ENCODE measurements at regions not wholly inside any gene's neighbourhood (a gene's known extent, or its start where the extent isn't known, plus 50 kb on each side); places are given as distances from the start of the nearest gene placed in this dataset.
A peak's percentile ranks its signal among the peaks of the same experiment; 100 is the strongest.

DNA sequence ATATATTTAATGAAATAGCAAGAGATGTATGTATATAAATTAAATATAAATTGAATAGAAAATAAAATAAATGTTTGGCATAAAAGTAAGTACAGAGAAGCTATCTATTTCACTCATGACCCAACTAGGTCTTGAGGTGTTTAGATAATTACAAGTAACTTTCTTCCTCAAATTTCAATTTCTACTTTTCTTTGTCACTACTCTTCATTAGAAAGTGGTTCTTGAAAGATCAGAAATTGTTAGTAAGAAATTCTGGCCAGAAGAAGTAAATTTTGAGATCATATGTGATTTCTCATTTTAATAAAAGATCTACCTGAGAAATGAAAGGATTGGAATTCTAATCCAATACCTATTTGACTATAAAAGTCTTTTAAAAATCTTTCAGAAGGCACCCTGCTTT lies 126.9 kb downstream of the BTC start:
- ChIA-PET POLR2A (no interaction called here), CTCF (interaction anchor here (1.1 to 1.9 kb wide), 4 partner anchors 10 to 439 kb away, joined by 3 to 10 read pairs (median 5); no protein-coding TSS in a partner anchor)
- no peak overlapping the region for H3K27ac Mint-ChIP-seq
- no peaks in the 10 kb centered on the region for H3K36me3 Mint-ChIP-seq (ENCODE audit: low read depth)
- no peak for DNase-seq
- no peaks in the 10 kb centered on the region for H3K9me3 Mint-ChIP-seq (ENCODE audit: low read depth)
- intact Hi-C loops (cut with DNase I, micrococcal nuclease): no loop called here
- ATAC-seq: no peak
- peaks cover 7% of the 10 kb centered on the region for H3K27me3 Mint-ChIP-seq
- no peak overlapping the region for H3K4me3 Mint-ChIP-seq
- H3K4me1 Mint-ChIP-seq: peaks cover 2% of the 10 kb centered on the region

DNA sequence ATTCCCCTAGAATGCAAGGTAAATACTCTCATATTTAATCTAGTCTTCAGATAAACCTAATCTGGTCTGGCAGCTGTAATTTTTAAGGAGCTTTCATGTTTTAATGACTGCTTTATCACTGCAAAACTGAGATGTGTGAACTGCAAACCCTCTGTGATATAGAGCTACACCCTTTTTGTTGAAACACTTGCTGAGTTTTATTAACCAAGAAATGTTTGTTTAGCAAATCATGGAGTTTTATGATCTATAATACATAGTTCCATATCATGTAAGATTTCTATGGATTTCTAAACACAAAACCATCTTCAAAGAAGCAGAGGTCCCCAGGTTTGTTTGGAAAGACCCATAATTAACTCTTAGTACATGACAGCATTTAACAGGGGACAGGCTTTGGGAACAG lies 126.4 kb downstream of the BTC start:
- CTCF ChIA-PET: interaction anchor here (1.2 to 1.9 kb wide), 3 partner anchors 10 to 348 kb away, joined by 5 to 10 read pairs (median 5); no protein-coding TSS in a partner anchor
- POLR2A ChIA-PET: no interaction called here
- peaks cover 10% of the 10 kb centered on the region for H3K27me3 Mint-ChIP-seq
- intact Hi-C loops (cut with DNase I, micrococcal nuclease): no loop called here
- no peak for ATAC-seq
- no peaks in the 10 kb centered on the region for H3K9me3 Mint-ChIP-seq (ENCODE audit: low read depth)
- H3K4me1 Mint-ChIP-seq: peaks cover 2% of the 10 kb centered on the region
- no peak overlapping the region for H3K4me3 Mint-ChIP-seq
- DNase-seq: no peak
- H3K27ac Mint-ChIP-seq: no peak overlapping the region
- no peaks in the 10 kb centered on the region for H3K36me3 Mint-ChIP-seq (ENCODE audit: low read depth)

DNA sequence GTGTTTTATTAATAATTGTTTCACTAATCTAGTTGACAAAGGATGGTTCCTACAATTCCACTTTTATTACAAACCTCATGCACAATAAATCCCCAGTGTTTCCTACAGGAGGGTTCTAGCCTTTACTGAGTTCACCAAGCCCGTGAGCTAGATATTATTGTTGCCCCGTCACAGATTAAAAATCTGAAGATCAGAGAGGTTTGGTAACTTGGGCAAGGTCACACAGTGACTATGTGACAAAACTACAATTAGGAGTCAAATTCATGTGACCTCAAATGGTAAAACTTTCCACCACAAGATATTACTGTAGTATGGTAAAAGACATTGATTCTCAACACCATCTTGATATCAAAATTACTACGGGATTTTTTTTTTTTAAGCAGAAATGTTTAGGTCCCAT lies 124.6 kb downstream of the BTC start:
- DNase-seq (no peak), ATAC-seq (no peak)
- H3K27ac Mint-ChIP-seq: no peak overlapping the region
- no peaks in the 10 kb centered on the region for H3K9me3 Mint-ChIP-seq (ENCODE audit: low read depth)
- intact Hi-C loops (cut with DNase I, micrococcal nuclease): loop anchor here (5.0 to 10.0 kb wide), 2 partner anchors 47 to 485 kb away; no protein-coding TSS in a partner anchor
- POLR2A ChIA-PET: no interaction called here
- CTCF ChIA-PET: interaction anchor here (0.6 to 3.4 kb wide), 7 partner anchors 72 to 409 kb away, joined by 3 to 21 read pairs (median 4); no protein-coding TSS in a partner anchor
- H3K4me3 Mint-ChIP-seq: no peak overlapping the region
- no peaks in the 10 kb centered on the region for H3K4me1 Mint-ChIP-seq
- H3K27me3 Mint-ChIP-seq: peaks cover 5% of the 10 kb centered on the region
- H3K36me3 Mint-ChIP-seq (ENCODE audit: low read depth): no peaks in the 10 kb centered on the region

DNA sequence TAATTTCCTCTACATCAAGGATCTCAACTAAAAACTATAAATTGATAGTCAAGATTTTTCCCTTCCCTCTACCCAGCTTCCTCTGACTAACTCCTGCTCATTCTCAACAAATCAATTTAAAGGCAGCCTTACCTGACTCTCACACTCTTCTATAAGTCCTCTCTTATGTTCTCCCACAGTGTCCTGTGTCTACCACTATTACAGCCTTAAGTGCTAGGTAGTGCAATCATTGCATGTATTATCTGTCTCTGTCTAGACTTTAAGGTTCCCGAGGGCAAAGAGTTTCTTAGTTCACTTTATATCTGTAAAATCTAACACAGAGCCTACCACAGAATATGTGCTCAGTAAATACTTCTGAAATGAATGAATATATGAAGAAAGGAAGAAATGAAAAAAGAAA lies 123.7 kb downstream of the BTC start:
- H3K27ac Mint-ChIP-seq: no peak overlapping the region
- peaks cover 2% of the 10 kb centered on the region for H3K4me1 Mint-ChIP-seq
- ChIA-PET CTCF (interaction anchor here (0.8 to 3.4 kb wide), 14 partner anchors 8 to 442 kb away, joined by 3 to 21 read pairs (median 4); partner anchors contain the start of gene AREG), POLR2A (no interaction called here)
- H3K4me3 Mint-ChIP-seq: no peak overlapping the region
- DNase-seq: no peak
- no peak for ATAC-seq
- no peaks in the 10 kb centered on the region for H3K9me3 Mint-ChIP-seq (ENCODE audit: low read depth)
- peaks cover 5% of the 10 kb centered on the region for H3K27me3 Mint-ChIP-seq
- no peaks in the 10 kb centered on the region for H3K36me3 Mint-ChIP-seq (ENCODE audit: low read depth)
- intact Hi-C loops (cut with DNase I, micrococcal nuclease): loop anchor here (5.0 to 10.0 kb wide), 2 partner anchors 48 to 486 kb away; no protein-coding TSS in a partner anchor

DNA sequence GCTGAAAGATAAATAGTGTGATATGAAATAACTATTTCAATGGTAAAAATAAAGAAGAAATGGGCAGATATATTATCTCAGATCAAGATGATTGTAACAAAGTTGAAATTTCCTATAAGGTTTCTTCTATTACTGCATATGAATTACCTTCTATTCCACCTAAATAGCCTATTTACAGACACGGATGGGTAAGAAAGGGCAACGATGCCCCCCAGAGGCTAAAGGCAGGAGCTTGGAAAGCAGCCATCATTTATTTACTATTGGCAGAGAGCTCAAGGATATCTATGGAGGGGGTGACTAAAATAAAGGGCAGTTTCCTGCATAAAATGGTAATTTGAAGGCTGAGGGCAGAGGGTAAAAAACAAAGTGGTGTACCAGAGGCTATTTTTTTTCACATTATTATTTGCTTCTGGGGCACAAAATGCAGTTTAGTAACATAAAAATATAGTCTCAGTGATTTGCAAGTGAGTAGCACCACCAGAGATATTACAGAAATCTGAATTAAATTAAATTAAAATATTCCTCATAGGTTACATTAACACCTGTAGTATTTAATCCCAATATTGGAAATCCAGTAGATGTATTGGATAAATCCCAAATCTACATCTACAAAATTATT lies 123.1 kb downstream of the BTC start:
- DNase-seq (peak; percentile 76), ATAC-seq (peak; percentile 57)
- H3K4me1 Mint-ChIP-seq: peaks cover 2% of the 10 kb centered on the region
- no peak overlapping the region for H3K4me3 Mint-ChIP-seq
- no peak overlapping the region for H3K27ac Mint-ChIP-seq
- no peaks in the 10 kb centered on the region for H3K9me3 Mint-ChIP-seq (ENCODE audit: low read depth)
- CTCF ChIA-PET: interaction anchor here (0.6 to 3.4 kb wide), 18 partner anchors 8 to 443 kb away, joined by 3 to 21 read pairs (median 3); partner anchors contain the start of gene AREG
- POLR2A ChIA-PET: no interaction called here
- no peaks in the 10 kb centered on the region for H3K36me3 Mint-ChIP-seq (ENCODE audit: low read depth)
- peaks cover 5% of the 10 kb centered on the region for H3K27me3 Mint-ChIP-seq
- intact Hi-C loops (cut with DNase I, micrococcal nuclease): loop anchor here (1.0 to 10.0 kb wide), 7 partner anchors 49 to 486 kb away; no protein-coding TSS in a partner anchor

DNA sequence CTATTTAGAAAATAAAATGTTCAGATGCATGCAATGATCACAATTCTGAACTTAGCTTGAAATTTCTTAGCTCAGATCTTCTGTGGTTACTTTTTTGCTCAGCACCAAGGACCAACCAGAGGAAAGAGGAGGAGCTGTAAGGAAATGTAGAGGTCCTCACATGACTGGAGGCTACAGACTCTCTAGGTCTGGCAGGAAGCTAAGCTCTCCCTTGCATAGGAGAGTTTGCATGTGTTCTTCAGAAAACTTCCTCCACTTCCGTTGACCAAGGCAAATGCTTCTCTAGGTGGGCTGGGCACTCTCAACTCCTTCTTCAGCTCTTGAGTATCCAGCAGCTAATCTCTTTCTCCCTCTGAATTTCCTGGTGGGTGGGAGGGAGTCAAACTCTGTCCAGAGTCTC lies 119.6 kb downstream of the BTC start:
- no peak overlapping the region for H3K27ac Mint-ChIP-seq
- CTCF ChIA-PET: interaction anchor here (0.7 to 5.1 kb wide), 13 partner anchors 9 to 531 kb away, joined by 3 to 49 read pairs (median 4); partner anchors contain the start of gene EPGN
- H3K9me3 Mint-ChIP-seq (ENCODE audit: low read depth): no peaks in the 10 kb centered on the region
- DNase-seq (no peak), ATAC-seq (no peak)
- intact Hi-C loops (cut with DNase I, micrococcal nuclease): loop anchor here (1.0 to 10.0 kb wide), 7 partner anchors 52 to 490 kb away; no protein-coding TSS in a partner anchor
- POLR2A ChIA-PET: interaction anchor here (0.7 kb wide), 1 partner anchor 77 kb away, joined by 4 read pairs; no protein-coding TSS in a partner anchor
- no peak overlapping the region for H3K4me3 Mint-ChIP-seq
- H3K4me1 Mint-ChIP-seq: peaks cover 2% of the 10 kb centered on the region
- no peaks in the 10 kb centered on the region for H3K36me3 Mint-ChIP-seq (ENCODE audit: low read depth)
- peaks cover 9% of the 10 kb centered on the region for H3K27me3 Mint-ChIP-seq

DNA sequence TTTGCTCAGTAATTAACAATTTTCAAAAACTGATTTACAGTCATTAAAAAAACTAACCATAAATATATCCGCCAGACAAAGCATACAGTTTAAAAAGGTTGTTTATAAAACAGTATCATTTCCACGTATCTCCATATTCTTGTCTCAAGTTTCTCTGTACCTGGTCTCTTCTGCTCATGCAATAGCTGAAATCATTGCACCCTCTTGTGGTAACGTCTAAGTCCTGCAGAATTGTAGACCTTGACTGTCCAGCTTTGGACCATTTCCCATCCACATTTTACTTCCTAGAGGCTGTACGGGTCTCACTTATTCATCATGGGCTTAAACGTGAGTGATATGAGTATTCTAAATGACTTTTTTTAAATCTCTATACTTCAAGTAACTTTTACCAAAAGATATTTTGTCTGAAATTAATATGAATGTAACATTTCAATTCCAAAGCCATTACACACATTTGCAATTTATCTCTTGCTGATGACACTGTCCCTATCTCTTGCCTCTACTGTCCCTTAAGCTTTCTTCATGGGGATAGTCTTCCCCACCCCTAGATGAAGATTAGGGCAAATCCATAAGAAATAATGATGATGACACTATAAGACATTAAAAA lies 118.5 kb downstream of the BTC start:
- ATAC-seq (peak; percentile 39), DNase-seq (peak; percentile 11)
- Mint-ChIP-seq H3K27ac (no peak overlapping the region), H3K36me3 (ENCODE audit: low read depth) (no peaks in the 10 kb centered on the region), H3K27me3 (peaks cover 9% of the 10 kb centered on the region), H3K9me3 (ENCODE audit: low read depth) (no peaks in the 10 kb centered on the region), H3K4me1 (peaks cover 2% of the 10 kb centered on the region), H3K4me3 (no peak overlapping the region)
- intact Hi-C loops (cut with DNase I, micrococcal nuclease): loop anchor here (1.0 to 10.0 kb wide), 6 partner anchors 298 to 491 kb away; no protein-coding TSS in a partner anchor
- ChIA-PET CTCF (interaction anchor here (0.8 to 5.1 kb wide), 19 partner anchors 9 to 447 kb away, joined by 3 to 49 read pairs (median 4); partner anchors contain the start of genes AREG and EPGN), POLR2A (no interaction called here)

DNA sequence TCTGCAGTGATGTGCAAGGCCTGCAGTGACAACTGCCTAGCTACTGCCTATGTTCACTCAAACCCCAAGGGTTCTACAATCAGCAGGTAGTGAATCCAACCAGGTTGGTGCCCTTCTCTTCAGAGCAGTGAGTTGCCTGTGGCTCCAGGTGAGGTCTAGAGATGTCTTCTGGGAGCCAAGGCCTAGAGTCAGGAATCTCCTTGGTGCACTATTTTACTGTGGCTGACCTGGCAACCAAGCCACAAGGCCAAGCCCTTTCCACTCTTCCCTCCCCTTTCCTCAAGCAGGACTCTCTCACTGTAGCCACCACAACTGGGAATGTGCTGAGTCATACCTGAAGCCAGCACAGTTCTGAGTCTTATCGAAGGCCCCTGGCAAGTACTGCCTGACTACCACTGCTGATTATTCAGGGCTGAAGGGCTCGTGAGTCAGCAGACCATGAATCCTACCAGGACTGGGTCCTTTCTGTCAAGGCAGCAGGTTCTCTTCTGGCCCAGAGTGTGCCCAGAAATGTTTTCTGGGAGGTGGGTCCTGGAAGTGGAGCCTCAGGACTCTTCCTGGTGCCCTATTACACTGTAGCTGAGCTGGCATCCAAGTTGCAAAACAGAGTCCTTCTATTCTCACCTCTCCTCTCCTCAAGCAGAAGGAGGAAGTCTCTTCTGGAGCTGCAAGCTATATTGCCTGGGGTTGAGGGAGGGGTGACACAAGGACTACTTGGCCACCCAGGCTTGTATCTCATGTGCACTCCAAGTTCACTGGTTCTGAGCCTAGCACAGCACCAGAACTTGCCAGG lies 111.6 kb downstream of the BTC start:
- H3K27me3 Mint-ChIP-seq: peaks cover 10% of the 10 kb centered on the region
- H3K4me1 Mint-ChIP-seq: no peaks in the 10 kb centered on the region
- no peak overlapping the region for H3K27ac Mint-ChIP-seq
- ATAC-seq (no peak), DNase-seq (no peak)
- H3K4me3 Mint-ChIP-seq: no peak overlapping the region
- intact Hi-C loops (cut with DNase I, micrococcal nuclease): no loop called here
- no peaks in the 10 kb centered on the region for H3K36me3 Mint-ChIP-seq (ENCODE audit: low read depth)
- ChIA-PET CTCF (interaction anchor here (0.8 to 1.4 kb wide), 2 partner anchors 362 to 548 kb away, joined by 4 read pairs; no protein-coding TSS in a partner anchor), POLR2A (no interaction called here)
- H3K9me3 Mint-ChIP-seq (ENCODE audit: low read depth): no peaks in the 10 kb centered on the region

DNA sequence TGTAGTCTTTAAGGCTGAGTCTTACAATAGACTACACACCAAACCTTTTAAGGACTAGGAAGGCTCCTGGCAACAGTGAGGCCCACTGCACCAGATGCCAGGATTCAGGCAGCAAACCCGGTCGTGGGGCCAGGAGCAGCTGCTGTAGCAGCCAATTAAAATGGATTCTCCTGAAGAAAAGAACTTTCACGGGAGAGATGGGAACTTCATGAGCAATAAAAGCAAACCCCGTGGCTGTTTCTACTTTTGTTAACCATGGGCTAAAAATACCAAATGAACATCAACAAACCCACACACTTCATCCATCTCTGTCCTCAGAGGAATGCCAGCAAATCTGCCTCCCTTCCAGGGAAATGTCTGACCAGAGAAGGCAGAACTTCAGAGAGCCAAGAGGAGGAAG lies 101.4 kb downstream of the BTC start:
- Mint-ChIP-seq H3K27me3 (peaks cover 8% of the 10 kb centered on the region), H3K36me3 (ENCODE audit: low read depth) (no peaks in the 10 kb centered on the region), H3K4me1 (no peaks in the 10 kb centered on the region), H3K27ac (no peak overlapping the region), H3K4me3 (no peak overlapping the region), H3K9me3 (ENCODE audit: low read depth) (no peaks in the 10 kb centered on the region)
- CTCF ChIA-PET: interaction anchor here (0.6 kb wide), 1 partner anchor 24 kb away, joined by 3 read pairs; no protein-coding TSS in a partner anchor
- no peak for ATAC-seq
- POLR2A ChIA-PET: no interaction called here
- DNase-seq: no peak
- intact Hi-C loops (cut with DNase I, micrococcal nuclease): no loop called here
